SK-N-SH (cell line): ENCODE measurements at regions not wholly inside any gene's neighbourhood (a gene's known extent, or its start where the extent isn't known, plus 50 kb on each side); places are given as distances from the start of the nearest gene placed in this dataset.
"Not testable (repeated sequence)": the region's sequence is repeated elsewhere in the genome, so short reads cannot be mapped to it uniquely, and the experiment has no call there.

Source experiments
- CTCF ChIA-PET: fragments of 300-600, 350-600 bp; formaldehyde crosslinking; extraction: SDS; loops from one replicate; lab custom pipeline; 2021; lab: Yijun Ruan, JAX
- POLR2A ChIA-PET: fragments of 350-600 bp; sonication (Branson Sonifier 250); formaldehyde crosslinking; extraction: SDS; loops from one replicate; lab custom pipeline; 2020; ENCODE audit warnings: antibody characterized with exemption, inconsistent platforms; lab: Yijun Ruan, JAX
- DNase-seq: peaks from one replicate; pipeline ENCODE4 v3.0.0; 2012
- H2AFZ ChIP-seq: fragments of 200-600 bp; sonication (generic); 2 replicates; pipeline ENCODE4 v1.8.1; 2016; ENCODE audit warnings: antibody characterized with exemption, mild to moderate bottlenecking, low read depth
- H3F3A ChIP-seq: fragments of 200-600 bp; sonication (generic); replicated peaks from 2 replicates; pipeline ENCODE3; 2016; ENCODE audit warnings: antibody characterized with exemption, mild to moderate bottlenecking; ENCODE audit not compliant: insufficient read depth
- H3K27ac ChIP-seq, 2 experiments: fragments of 200-500 bp in 1 of 2; fragments of 200-600 bp in 1 of 2; sonication (Bioruptor generic) in 1 of 2; sonication (generic), shearing (Covaris generic) in 1 of 2; 2 replicates each; pipeline versions ENCODE4 v1.5.1 to v1.6.1; 2014 to 2016; ENCODE audit warnings: low read depth in 2 of 2, inconsistent platforms in 1 of 2, low read length in 1 of 2, mild to moderate bottlenecking in 1 of 2, mixed read lengths in 1 of 2
- H3K27me3 ChIP-seq: fragments of 200-600 bp; sonication (generic), shearing (Covaris generic); 2 replicates; pipeline ENCODE4 v1.6.1; 2016; ENCODE audit warnings: mixed run types; ENCODE audit not compliant: insufficient read depth
- H3K36me3 ChIP-seq, 2 experiments: fragments of 200-500 bp in 1 of 2; fragments of 200-600 bp in 1 of 2; sonication (Bioruptor generic) in 1 of 2; sonication (generic) in 1 of 2; replicated peaks in 1 of 2; 2 replicates each; pipeline versions ENCODE3 to v1.5.1; 2014 to 2016; ENCODE audit warnings: low read length in 1 of 2, mild to moderate bottlenecking in 1 of 2; ENCODE audit not compliant: insufficient read depth in 2 of 2, control insufficient read depth in 1 of 2
- H3K4me1 ChIP-seq, 2 experiments: fragments of 200-500 bp in 1 of 2; fragments of 200-600 bp in 1 of 2; sonication (Bioruptor generic) in 1 of 2; sonication (generic), shearing (Covaris generic) in 1 of 2; 2 replicates each; pipeline versions ENCODE4 v1.5.1 to v1.6.1; 2014 to 2016; ENCODE audit warnings: low read depth in 1 of 2, low read length in 1 of 2, mixed run types in 1 of 2; ENCODE audit not compliant: insufficient read depth in 2 of 2, control insufficient read depth in 1 of 2
- H3K4me2 ChIP-seq: fragments of 200-600 bp; sonication (generic), shearing (Covaris generic); 2 replicates; pipeline ENCODE4 v1.6.1; 2017; ENCODE audit warnings: mixed run types
- H3K4me3 ChIP-seq, 2 experiments: fragments of 200-500 bp in 1 of 2; fragments of 200-600 bp in 1 of 2; sonication (Bioruptor generic) in 1 of 2; sonication (generic), shearing (Covaris generic) in 1 of 2; 2 replicates each; pipeline versions ENCODE4 v1.5.1 to v1.8.1; 2014 to 2016; ENCODE audit warnings: low read depth in 2 of 2, inconsistent platforms in 1 of 2, low read length in 1 of 2, mild to moderate bottlenecking in 1 of 2, mixed read lengths in 1 of 2, moderate library complexity in 1 of 2
- H3K79me2 ChIP-seq: fragments of 200-600 bp; sonication (generic); 2 replicates; pipeline ENCODE4 v1.8.1; 2017; ENCODE audit warnings: mild to moderate bottlenecking; ENCODE audit not compliant: insufficient read depth
- H3K9ac ChIP-seq: fragments of 200-600 bp; sonication (generic); 2 replicates; pipeline ENCODE4 v1.6.1; 2017; ENCODE audit warnings: mixed run types
- H3K9me2 ChIP-seq: fragments of 200-600 bp; sonication (generic); 2 replicates; pipeline ENCODE4 v1.6.1; 2017; ENCODE audit warnings: mixed run types
- H3K9me3 ChIP-seq: fragments of 200-600 bp; sonication (generic); 2 replicates; pipeline ENCODE4 v1.6.1; 2017; ENCODE audit warnings: mixed run types, mild to moderate bottlenecking, moderate library complexity
- H4K20me1 ChIP-seq: fragments of 200-600 bp; sonication (generic); 2 replicates; pipeline ENCODE4 v1.6.1; 2017; ENCODE audit warnings: mild to moderate bottlenecking, mixed run types; ENCODE audit not compliant: insufficient read depth
- ELF1 ChIP-seq: IDR thresholded peaks from 2 replicates; pipeline ENCODE4 v1.4.0; 2012
- JUND ChIP-seq: IDR thresholded peaks from 2 replicates; pipeline ENCODE4 v1.4.0; 2012
- NFIC ChIP-seq: IDR thresholded peaks from 2 replicates; pipeline ENCODE4 v1.4.0; 2012; ENCODE audit warnings: borderline replicate concordance
- NRF1 ChIP-seq: IDR thresholded peaks from 2 replicates; pipeline ENCODE4 v1.6.1; 2012; ENCODE audit warnings: low read depth, mild to moderate bottlenecking, low read length
- RAD21 ChIP-seq: IDR thresholded peaks from 2 replicates; pipeline ENCODE4 v1.6.1; 2012; ENCODE audit warnings: mild to moderate bottlenecking, low read length
- SMC3 ChIP-seq: IDR thresholded peaks from 2 replicates; pipeline ENCODE4 v1.6.1; 2012; ENCODE audit warnings: low read depth, low read length, improper control_type of control experiment
- YY1 ChIP-seq: IDR thresholded peaks from 2 replicates; pipeline ENCODE4 v1.4.0; 2012; ENCODE audit warnings: low read depth, mild to moderate bottlenecking
- WGBS: methylation state at CpG from one replicate; pipeline ENCODE4 v1.1.6; 2017; ENCODE audit warnings: low lambda C conversion rate; 5-methylcytosine and 5-hydroxymethylcytosine counted together
- TF ChIP-seq, protein P1 (sequence below): fragments of 150-350 bp; IDR thresholded peaks from 2 replicates; pipeline ENCODE4 v1.6.1; 2016; ENCODE audit warnings: mild to moderate bottlenecking, low read depth, low read length
- TF ChIP-seq, protein P2 (sequence below): IDR thresholded peaks from 2 replicates; pipeline ENCODE4 v1.4.0; 2012; ENCODE audit warnings: low read depth
- TF ChIP-seq, protein P3 (sequence below): IDR thresholded peaks from 2 replicates; pipeline ENCODE4; 2012
- TF ChIP-seq, protein P4 (sequence below): IDR thresholded peaks from 2 replicates; pipeline ENCODE4 v1.4.0; 2012; ENCODE audit warnings: low read depth, borderline replicate concordance
- TF ChIP-seq, protein P5 (sequence below): fragments of 200-600 bp; sonication (generic); IDR thresholded peaks from 2 replicates; pipeline ENCODE4 v1.6.1; 2017; ENCODE audit warnings: antibody characterized with exemption, mild to moderate bottlenecking, moderate library complexity

DNA sequence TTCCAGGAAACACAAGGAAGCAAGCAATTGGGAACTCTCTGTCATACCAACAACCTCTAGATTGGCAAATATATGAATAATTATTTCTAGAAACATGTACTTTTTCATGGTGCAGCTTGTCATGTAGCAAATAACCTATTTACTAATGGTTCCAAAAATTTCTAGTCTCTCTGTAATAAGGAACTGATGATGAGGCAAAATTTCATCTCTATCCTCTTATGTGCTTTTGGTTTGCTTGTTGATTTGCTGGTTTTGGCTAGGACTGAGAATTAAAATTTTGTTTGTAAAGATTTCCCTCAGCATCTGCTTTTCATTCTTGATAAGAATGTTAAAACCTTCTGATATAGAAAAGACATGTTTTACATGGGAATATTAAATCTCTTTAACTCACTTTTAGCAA, 123.2 kb upstream of the UFM1 start:
- Histone ChIP-seq H3K4me1 (no peaks in the 10 kb centered on the region), H3F3A (no peaks in the 10 kb centered on the region), H3K4me2 (no peak overlapping the region), H3K9me3 (no peaks in the 10 kb centered on the region), H3K9me2 (no peaks in the 10 kb centered on the region), H3K36me3 (no peaks in the 10 kb centered on the region), H3K79me2 (no peaks in the 10 kb centered on the region), H3K27me3 (no peaks in the 10 kb centered on the region), H4K20me1 (no peaks in the 10 kb centered on the region), H3K4me3 (no peak overlapping the region), H3K27ac (no peak overlapping the region), H3K9ac (no peak overlapping the region), H2AFZ (no peak overlapping the region)
- TF ChIP-seq NFIC (no peak), NRF1 (no peak), JUND (no peak), ELF1 (no peak)
- TF ChIP-seq, protein P1, sequence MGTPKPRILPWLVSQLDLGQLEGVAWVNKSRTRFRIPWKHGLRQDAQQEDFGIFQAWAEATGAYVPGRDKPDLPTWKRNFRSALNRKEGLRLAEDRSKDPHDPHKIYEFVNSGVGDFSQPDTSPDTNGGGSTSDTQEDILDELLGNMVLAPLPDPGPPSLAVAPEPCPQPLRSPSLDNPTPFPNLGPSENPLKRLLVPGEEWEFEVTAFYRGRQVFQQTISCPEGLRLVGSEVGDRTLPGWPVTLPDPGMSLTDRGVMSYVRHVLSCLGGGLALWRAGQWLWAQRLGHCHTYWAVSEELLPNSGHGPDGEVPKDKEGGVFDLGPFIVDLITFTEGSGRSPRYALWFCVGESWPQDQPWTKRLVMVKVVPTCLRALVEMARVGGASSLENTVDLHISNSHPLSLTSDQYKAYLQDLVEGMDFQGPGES: no peak
- TF ChIP-seq, protein P2, sequence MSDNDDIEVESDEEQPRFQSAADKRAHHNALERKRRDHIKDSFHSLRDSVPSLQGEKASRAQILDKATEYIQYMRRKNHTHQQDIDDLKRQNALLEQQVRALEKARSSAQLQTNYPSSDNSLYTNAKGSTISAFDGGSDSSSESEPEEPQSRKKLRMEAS: no peak
- TF ChIP-seq, protein P3, sequence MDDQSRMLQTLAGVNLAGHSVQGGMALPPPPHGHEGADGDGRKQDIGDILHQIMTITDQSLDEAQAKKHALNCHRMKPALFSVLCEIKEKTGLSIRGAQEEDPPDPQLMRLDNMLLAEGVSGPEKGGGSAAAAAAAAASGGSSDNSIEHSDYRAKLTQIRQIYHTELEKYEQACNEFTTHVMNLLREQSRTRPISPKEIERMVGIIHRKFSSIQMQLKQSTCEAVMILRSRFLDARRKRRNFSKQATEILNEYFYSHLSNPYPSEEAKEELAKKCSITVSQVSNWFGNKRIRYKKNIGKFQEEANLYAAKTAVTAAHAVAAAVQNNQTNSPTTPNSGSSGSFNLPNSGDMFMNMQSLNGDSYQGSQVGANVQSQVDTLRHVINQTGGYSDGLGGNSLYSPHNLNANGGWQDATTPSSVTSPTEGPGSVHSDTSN: no peak
- TF ChIP-seq, protein P4, sequence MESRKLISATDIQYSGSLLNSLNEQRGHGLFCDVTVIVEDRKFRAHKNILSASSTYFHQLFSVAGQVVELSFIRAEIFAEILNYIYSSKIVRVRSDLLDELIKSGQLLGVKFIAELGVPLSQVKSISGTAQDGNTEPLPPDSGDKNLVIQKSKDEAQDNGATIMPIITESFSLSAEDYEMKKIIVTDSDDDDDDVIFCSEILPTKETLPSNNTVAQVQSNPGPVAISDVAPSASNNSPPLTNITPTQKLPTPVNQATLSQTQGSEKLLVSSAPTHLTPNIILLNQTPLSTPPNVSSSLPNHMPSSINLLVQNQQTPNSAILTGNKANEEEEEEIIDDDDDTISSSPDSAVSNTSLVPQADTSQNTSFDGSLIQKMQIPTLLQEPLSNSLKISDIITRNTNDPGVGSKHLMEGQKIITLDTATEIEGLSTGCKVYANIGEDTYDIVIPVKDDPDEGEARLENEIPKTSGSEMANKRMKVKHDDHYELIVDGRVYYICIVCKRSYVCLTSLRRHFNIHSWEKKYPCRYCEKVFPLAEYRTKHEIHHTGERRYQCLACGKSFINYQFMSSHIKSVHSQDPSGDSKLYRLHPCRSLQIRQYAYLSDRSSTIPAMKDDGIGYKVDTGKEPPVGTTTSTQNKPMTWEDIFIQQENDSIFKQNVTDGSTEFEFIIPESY: no peak
- CTCF ChIA-PET: no interaction called here
- no peak for DNase-seq
- POLR2A ChIA-PET: no interaction called here

DNA sequence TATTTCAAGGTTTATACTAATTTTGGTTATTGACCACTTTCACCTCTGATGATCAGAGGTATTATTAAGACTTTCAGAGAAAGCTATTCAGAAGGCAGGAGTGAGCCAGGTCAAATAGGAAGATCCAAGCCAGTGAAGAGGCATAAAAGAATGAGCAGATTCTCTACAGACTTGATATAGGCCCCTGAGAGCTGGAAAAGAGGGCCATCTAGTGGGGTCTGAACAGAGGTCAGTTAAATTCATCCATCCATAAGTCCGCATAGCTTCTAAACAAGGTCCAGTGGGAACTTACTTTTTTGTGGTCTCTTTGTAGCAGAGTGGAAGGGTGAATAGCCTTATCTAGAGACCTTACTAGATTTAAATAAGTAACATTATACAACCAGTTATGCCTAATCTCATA, 126.6 kb upstream of the UFM1 start:
- DNase-seq: no peak
- no peaks in the 10 kb centered on the region for H3K4me1 ChIP-seq
- H3K9ac ChIP-seq: no peak overlapping the region
- H3K79me2 ChIP-seq: no peaks in the 10 kb centered on the region
- H3K9me2 ChIP-seq: no peaks in the 10 kb centered on the region
- no peaks in the 10 kb centered on the region for H3K36me3 ChIP-seq
- 18% methylated on average over 1 of the region's 1 CpG for whole genome bisulfite sequencing
- CTCF ChIA-PET: no interaction called here
- H3K27me3 ChIP-seq: no peaks in the 10 kb centered on the region
- H3K4me2 ChIP-seq: no peak overlapping the region
- no peaks in the 10 kb centered on the region for H3K9me3 ChIP-seq
- POLR2A ChIA-PET: no interaction called here
- H4K20me1 ChIP-seq: no peaks in the 10 kb centered on the region
- H3F3A ChIP-seq: no peaks in the 10 kb centered on the region
- no peak overlapping the region for H3K27ac ChIP-seq
- no peak overlapping the region for H2AFZ ChIP-seq
- H3K4me3 ChIP-seq: no peak overlapping the region
- TF ChIP-seq SMC3 (0 out of 2 replicates have a peak, but pooled peaks have one; percentile 13), YY1 (no peak), ELF1 (no peak), RAD21 (peak; percentile 42)
- TF ChIP-seq, protein P5, sequence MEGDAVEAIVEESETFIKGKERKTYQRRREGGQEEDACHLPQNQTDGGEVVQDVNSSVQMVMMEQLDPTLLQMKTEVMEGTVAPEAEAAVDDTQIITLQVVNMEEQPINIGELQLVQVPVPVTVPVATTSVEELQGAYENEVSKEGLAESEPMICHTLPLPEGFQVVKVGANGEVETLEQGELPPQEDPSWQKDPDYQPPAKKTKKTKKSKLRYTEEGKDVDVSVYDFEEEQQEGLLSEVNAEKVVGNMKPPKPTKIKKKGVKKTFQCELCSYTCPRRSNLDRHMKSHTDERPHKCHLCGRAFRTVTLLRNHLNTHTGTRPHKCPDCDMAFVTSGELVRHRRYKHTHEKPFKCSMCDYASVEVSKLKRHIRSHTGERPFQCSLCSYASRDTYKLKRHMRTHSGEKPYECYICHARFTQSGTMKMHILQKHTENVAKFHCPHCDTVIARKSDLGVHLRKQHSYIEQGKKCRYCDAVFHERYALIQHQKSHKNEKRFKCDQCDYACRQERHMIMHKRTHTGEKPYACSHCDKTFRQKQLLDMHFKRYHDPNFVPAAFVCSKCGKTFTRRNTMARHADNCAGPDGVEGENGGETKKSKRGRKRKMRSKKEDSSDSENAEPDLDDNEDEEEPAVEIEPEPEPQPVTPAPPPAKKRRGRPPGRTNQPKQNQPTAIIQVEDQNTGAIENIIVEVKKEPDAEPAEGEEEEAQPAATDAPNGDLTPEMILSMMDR: peak; percentile 35
- TF ChIP-seq, protein P3: no peak

DNA sequence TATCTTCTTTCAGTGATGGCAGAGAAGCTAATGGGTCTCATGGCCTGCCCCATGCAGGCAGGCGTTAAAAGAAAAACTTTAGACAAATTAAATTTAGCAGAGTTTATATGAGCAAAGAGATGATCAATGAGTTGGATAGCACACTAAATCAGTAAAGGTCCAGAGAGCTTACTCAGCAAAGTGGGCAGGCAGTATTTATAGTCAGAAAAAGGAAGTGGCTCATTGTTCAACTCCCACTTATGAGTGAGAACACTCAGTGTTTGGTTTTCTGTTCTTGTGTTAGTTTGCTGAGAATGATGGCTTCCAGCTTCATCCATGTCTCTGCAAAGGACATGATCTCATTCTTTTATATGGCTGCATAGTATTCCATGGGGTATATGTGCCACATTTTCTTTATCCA, 128.5 kb upstream of the UFM1 start:
- CTCF ChIA-PET, POLR2A ChIA-PET, H3K27me3 ChIP-seq, H3K9me2 ChIP-seq, H3K4me3 ChIP-seq, H3K4me1 ChIP-seq, H3K36me3 ChIP-seq, H3F3A ChIP-seq, H3K27ac ChIP-seq, H4K20me1 ChIP-seq, H3K79me2 ChIP-seq, DNase-seq, H3K9ac ChIP-seq, H2AFZ ChIP-seq, H3K4me2 ChIP-seq, H3K9me3 ChIP-seq: not testable (repeated sequence)
- WGBS: 56% methylated on average over 1 of the region's 1 CpG
